GM19239 (cell line): ENCODE measurements at regions not wholly inside any gene's neighbourhood (a gene's known extent, or its start where the extent isn't known, plus 50 kb on each side); places are given as distances from the start of the nearest gene placed in this dataset.

Experiments
- DNase-seq: peaks from one replicate; pipeline ENCODE4 v3.0.0; 2011; ENCODE audit warnings: low spot score; ENCODE audit not compliant: insufficient read length
- FAIRE-seq: peaks from 2 replicates; lab custom pipeline; 2011; peaks lifted over from hg19 to GRCh38; lab: Jason Lieb, UNC

- DNase-seq, result no peak
- FAIRE-seq, result no peak
These were observed 673.0 kb upstream of the LMO3 start for GRCh38 chr12:17278946-17279345.

- FAIRE-seq (no peak), DNase-seq (no peak)
These were observed 670.2 kb upstream of the LMO3 start for GRCh38 chr12:17276196-17276595.

- no peak for DNase-seq
- no peak for FAIRE-seq
These were observed 660.9 kb upstream of the LMO3 start for GRCh38 chr12:17266856-17267255.

DNA sequence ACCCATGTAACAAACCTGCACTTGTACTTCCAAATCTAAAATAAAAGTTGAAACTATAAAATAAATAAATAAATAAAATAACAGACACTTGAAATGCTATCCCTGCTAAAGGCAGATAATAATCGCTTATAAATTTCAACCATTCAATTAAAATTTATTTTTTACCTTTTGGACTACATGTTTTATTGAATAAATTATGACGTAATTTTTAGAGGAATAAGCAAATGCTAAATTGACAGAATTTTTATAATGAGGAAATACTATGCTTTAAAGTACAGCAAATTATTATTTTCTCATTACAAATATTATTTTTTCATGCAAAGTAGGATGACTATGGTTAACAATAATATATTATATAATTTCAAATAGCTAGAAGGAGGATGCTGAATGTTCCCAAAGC lies 658.6 kb upstream of the LMO3 start:
- FAIRE-seq (no peak), DNase-seq (no peak)

DNA sequence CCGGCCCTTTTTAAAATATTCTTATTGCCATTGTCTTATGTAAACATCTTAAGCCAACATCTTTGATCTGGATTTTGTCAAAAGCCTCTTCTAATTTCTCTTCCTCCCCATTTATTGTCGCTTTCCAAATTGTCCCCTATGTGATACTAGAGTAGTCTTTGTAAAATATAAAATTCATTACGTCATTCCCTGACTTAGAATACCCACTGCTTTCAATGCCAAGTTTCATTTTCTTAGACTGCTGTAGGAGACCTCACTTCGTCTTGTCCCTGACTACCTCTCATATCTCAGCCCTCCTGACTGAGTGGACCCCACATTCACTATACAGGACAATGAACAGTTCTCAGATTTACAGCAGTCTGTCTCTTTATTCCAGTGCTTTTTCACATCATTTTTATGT lies 633.9 kb upstream of the LMO3 start:
- FAIRE-seq (no peak), DNase-seq (no peak)

DNA sequence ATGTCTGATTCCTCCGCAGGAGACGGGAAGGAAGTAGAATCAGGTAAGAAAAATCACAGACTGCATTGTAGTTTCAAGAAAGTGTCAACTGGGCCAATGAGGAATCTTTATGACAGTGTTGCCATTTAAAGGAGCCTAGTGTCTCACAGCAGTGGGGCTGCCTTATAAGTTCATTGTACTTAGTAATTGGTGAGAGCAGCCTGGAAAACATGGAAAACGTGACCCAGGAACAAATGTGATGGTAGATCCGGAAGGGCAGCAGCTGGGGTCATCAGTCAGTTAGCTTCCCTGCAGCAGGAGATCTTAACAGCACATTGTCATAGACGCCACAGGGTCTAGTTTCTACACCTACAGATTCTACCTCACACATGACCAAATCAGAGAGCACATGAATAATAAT lies 630.0 kb upstream of the LMO3 start:
- FAIRE-seq (no peak), DNase-seq (no peak)

GRCh38 chr12:17215759-17216570 lies 610.0 kb upstream of the LMO3 start:
- FAIRE-seq, result no peak
- DNase-seq, result no peak

- FAIRE-seq (no peak), DNase-seq (no peak)
These were observed 609.0 kb upstream of the LMO3 start for GRCh38 chr12:17214929-17215328.

- FAIRE-seq, result no peak
- no peak for DNase-seq
These were observed 600.6 kb upstream of the LMO3 start for GRCh38 chr12:17206553-17206952.

DNA sequence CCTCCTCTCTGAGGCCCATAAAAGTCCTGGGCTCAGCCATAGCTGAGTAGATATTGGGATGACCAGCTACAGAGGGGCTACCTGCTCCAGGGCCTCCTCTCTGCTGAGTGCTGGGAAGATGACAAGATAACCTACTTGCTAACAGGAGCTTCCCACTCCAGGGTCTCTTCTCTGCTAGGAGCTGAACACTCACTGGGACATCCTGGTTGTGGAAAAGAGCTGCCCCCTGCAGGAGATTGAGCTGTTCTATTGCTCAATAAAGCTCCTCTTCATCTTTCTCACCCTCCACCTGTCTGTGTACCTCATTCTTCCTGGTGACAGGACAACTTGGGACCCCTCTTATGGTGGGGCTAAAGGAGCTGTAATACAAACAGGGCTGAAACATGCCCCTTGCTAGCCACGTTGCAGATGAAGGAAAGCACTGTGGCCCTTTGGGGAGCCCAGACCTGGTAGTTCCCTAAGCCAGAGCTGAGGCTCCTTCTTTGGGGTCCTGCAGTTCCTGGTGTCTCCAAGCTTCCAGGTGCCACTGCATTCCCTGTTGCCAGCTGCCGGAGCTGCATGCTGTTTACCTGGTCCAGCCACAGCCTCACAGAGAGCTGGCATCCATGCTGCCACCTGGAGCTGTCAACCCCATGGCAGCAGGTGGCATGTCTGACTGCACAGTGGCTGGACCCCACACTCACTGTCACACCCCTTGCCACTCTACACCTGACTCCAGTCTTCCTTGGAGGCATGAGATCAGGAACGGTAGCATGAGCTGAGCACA lies 598.5 kb upstream of the LMO3 start:
- FAIRE-seq (no peak), DNase-seq (no peak)

GRCh38 chr12:17203497-17203896 lies 597.5 kb upstream of the LMO3 start:
- no peak for DNase-seq
- no peak for FAIRE-seq

DNA sequence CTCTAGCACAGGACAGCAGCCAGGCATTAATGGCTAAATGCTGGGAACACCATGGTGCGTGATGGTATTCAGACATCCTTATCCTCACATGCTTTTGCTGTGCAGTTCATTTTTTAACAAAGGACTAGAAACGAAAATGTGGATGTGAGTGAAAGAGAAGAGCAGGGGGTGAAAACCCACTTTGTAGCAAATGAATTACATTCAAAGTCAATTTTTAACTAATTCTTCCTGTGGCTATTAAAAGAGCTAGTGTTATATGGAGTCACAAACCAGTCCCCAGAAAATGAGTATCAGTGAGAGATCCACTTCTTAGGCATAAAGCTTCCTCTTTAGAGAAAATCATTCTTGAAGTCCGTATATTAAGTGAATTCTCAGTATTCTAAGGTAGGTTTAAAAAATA lies 592.0 kb upstream of the LMO3 start:
- FAIRE-seq (no peak), DNase-seq (no peak)

DNA sequence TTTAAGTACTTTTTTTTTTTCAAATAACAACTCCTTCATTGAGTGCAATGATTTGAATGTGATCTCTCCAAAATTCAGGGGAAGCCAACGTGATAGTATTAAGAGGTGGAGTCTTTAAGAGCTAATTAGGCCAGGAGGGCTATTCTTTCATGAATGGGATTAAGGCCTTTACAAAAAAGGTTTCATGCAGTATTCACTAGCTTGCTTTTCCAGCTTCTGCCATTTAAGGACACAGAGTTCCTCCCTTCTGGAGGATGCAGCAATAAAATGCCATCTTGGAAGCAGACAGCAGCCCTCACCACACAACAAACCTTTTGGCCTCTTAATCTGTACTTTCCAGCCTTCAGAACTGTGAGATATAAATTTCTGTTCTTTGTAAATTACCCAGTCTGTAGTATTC lies 586.8 kb upstream of the LMO3 start:
- DNase-seq, result no peak
- no peak for FAIRE-seq

DNA sequence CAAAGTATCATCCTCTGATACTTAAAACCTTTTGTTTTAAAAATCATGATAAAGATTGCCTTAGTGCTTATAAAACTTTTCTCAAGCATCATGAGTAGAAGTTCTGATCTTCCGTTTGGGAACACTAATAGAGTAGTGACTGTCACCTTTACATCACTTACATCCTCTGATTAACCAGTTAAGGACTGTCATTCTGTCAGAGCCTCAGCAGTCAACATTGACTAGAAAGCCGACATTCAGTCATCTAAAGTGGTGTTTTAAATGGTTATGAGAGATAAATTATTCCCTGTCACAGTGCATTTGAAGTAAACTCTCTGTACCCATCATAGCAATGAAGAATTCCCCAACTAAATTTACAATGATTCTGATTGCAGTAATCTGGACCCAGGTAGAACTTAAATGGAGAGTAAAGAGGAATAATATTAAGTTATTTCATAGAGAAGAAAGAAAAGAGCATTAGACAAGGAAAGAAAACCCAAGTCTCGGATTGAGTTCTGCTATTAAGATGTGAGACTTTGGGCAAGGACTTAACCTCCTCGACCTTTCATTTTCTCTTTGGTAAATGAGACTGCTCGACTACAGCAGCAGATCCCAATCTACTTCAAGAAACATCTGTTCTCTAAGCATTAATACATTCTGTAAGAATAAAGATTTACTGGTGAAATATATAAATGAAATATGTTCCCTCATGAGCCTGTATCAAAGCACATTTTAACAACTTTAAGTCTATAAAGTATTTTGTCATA lies 563.9 kb upstream of the LMO3 start:
- no peak for DNase-seq
- no peak for FAIRE-seq

DNA sequence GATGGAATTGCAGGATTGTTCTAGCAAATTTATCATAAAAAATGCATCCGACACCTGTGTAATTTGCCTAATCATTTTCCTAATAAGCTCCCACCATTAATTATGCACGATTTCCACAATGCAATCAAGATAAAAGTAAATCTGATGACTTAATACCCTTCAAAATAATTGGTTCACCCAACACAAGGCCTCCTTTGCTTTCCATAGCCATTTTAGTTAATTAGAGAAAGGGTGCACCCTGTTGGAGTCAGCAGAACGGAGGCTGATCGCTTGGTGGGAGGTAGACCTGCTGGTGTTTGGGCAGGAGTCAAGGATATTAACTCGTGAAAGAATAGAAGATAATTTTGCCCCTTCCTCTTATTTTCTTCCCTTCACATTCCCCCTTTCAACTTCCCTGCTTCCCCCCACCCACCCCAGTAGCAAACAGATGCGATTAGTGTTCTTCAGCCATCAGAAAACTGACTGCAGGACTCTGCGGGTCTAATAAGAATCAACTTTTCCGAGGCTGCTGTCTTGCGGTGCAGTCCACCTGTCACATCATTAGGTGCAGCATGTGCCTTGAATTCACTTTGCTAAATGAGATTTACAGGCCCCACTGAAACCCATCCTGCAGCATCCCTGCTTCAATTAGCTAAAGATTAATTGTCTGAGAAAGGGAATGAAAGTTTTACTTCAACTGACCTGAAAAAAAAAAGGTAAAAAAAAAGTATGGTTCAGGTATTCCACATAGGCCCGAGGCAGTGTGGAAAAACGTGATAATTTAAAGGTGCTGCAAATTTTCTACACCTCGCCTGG lies 553.7 kb upstream of the LMO3 start:
- DNase-seq (no peak), FAIRE-seq (no peak)

DNA sequence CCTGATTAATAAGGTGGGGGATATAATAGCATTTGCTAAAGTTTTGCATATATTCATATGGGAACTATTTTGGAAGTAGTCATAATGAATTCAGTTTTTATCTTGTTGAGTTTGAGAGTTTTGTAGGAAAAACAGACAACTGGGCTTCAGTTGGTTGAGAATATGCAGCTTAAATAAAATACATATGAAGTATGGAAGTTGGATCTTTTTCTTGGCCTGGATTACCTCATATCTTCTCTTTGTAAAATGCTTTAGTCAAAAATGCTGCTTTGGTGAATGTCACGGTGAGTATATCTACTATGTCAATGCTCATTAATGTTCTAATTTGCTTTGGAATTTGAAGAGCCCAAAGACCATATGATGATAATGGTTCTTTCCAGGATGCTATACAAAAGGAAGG lies 552.2 kb upstream of the LMO3 start:
- DNase-seq (no peak), FAIRE-seq (no peak)

- FAIRE-seq, result no peak
These were observed 546.0 kb upstream of the LMO3 start for GRCh38 chr12:17151917-17152316.

DNA sequence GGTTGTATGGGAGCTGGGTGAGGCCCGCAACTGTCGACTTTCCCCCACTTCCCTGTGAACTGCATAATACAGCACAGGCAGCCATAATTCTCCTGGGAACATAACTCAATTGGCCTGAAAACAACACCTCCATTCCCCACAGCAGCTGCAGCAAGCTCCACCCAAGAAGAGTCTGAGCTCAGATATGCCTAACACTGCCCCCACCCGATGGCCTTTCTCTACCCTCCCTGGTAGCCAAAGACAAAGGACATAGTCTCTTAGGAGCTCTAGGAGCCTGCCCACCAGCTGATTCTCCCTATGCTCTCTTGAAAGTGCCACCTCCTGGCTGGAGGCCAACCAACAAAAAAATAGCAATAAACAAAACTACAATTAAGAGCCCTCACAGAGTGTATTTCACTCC lies 542.7 kb upstream of the LMO3 start:
- FAIRE-seq (no peak), DNase-seq (no peak)

More at GRCh38 chr12:17151917-17152316, 546.0 kb upstream of the LMO3 start:
- no peak for DNase-seq

DNA sequence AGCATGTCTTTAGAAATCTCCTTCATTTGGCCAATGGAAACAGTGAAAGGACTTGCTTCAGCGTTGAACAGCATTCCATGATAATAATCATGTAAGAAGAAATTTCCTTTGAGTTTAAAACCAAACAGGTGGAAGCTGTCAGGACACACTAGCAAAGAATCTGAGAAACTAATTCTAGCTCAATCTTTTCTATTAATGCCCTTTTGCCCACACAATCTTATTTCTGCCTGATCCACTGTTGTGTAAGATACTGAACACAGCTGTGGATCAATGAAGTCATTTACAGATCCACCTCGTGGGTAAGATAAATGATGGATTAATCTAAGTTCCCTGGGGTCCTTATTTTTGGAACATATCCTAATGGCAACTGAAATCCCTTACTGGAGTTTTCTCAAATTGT lies 536.9 kb upstream of the LMO3 start:
- no peak for DNase-seq
- FAIRE-seq, result no peak

- no peak for FAIRE-seq
- no peak for DNase-seq
These were observed 534.0 kb upstream of the LMO3 start for GRCh38 chr12:17139931-17140330.
